Fibroblast of lung (primary cell): ENCODE measurements at regions not wholly inside any gene's neighbourhood (a gene's known extent, or its start where the extent isn't known, plus 50 kb on each side); places are given as distances from the start of the nearest gene placed in this dataset.

Experiments used
- DNase-seq, 2 donors: peaks; one replicate each; pipeline versions ENCODE4 v3.0.0 to v3.0.0-alpha.2; 2010; ENCODE audit warnings: low read depth in 2 of 2
- H2AFZ ChIP-seq: 2 replicates; pipeline ENCODE4 v1.5.1; 2012; ENCODE audit warnings: low read length, control low read depth, inconsistent platforms
- H3K27ac ChIP-seq: 2 replicates; pipeline ENCODE4 v1.5.1; 2011; ENCODE audit warnings: low read length, control low read depth; ENCODE audit not compliant: insufficient read depth
- H3K27me3 ChIP-seq: 2 replicates; pipeline ENCODE4 v1.5.1; 2011; ENCODE audit warnings: mild to moderate bottlenecking, low read length; ENCODE audit not compliant: control insufficient read depth, insufficient read depth
- H3K36me3 ChIP-seq: 2 replicates; pipeline ENCODE4 v1.5.1; 2011; ENCODE audit warnings: low read length; ENCODE audit not compliant: control insufficient read depth, insufficient read depth
- H3K4me1 ChIP-seq: 2 replicates; pipeline ENCODE4 v1.5.1; 2011; ENCODE audit warnings: low read length; ENCODE audit not compliant: control insufficient read depth, insufficient read depth; ENCODE audit errors: extremely low read depth
- H3K4me2 ChIP-seq: 2 replicates; pipeline ENCODE4 v1.5.1; 2011; ENCODE audit warnings: low read length, control low read depth; ENCODE audit not compliant: insufficient read depth; ENCODE audit errors: extremely low read depth
- H3K4me3 ChIP-seq, 4 experiments: fragments of 200-600 bp in 1 of 4; sonication (generic) in 1 of 4; replicated peaks in 1 of 4; 2 replicates each; pipeline ENCODE4 v1.5.1; 2011 to 2016; ENCODE audit warnings: low read length in 4 of 4, low read depth in 3 of 4, mild to moderate bottlenecking in 3 of 4, control low read depth in 2 of 4, inconsistent platforms in 1 of 4, mixed read lengths in 1 of 4; ENCODE audit not compliant: insufficient read depth in 1 of 4; ENCODE audit errors: control extremely low read depth in 1 of 4
- H3K79me2 ChIP-seq: 2 replicates; pipeline ENCODE4 v1.5.1; 2012; ENCODE audit warnings: mild to moderate bottlenecking, low read length, inconsistent platforms; ENCODE audit not compliant: control insufficient read depth, insufficient read depth
- H3K9ac ChIP-seq: 2 replicates; pipeline ENCODE4 v1.5.1; 2011; ENCODE audit warnings: mild to moderate bottlenecking, low read length, control low read depth; ENCODE audit not compliant: insufficient read depth
- H3K9me3 ChIP-seq: 2 replicates; pipeline ENCODE4 v1.5.1; 2012; ENCODE audit warnings: low read depth, low read length; ENCODE audit not compliant: control insufficient read depth, insufficient read depth
- H4K20me1 ChIP-seq: 2 replicates; pipeline ENCODE4 v1.5.1; 2011; ENCODE audit warnings: low read length; ENCODE audit not compliant: control insufficient read depth, insufficient read depth; ENCODE audit errors: extremely low read depth
- EZH2 ChIP-seq: IDR thresholded peaks from 2 replicates; pipeline ENCODE4 v1.5.1; 2012; ENCODE audit warnings: low read length, control low read depth, mild to moderate bottlenecking; ENCODE audit errors: missing control alignments
- TF ChIP-seq, protein P1 (sequence below), 2 donors: IDR thresholded peaks in 1 of 2; conservative IDR thresholded peaks in 1 of 2; 1 replicate in 1 of 2; 2 replicates in 1 of 2; pipeline ENCODE4 v1.5.1; 2011 to 2012; ENCODE audit warnings: low read length in 2 of 2, control low read depth in 1 of 2, inconsistent platforms in 1 of 2, low read depth in 1 of 2, mild to moderate bottlenecking in 1 of 2

DNA sequence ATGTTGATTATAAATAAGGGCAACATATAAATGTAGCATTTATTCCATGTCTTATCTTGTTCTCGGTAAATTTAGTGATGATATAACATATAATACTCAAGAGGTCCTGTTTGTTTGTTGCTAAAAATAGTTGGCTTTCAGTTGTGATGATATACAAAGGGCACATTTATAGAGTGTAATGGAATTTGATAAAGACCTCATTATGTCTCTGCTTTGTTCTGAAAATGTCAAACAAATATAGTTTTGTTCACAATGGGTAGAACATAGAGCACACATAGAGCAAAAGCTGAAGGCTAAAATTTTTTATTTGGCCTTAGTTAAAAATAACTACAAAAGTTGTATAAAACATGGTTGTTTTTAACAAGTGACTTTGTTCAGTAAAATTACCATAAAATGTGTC is 477.1 kb upstream of the SMC2 start:
- TF ChIP-seq, protein P1, sequence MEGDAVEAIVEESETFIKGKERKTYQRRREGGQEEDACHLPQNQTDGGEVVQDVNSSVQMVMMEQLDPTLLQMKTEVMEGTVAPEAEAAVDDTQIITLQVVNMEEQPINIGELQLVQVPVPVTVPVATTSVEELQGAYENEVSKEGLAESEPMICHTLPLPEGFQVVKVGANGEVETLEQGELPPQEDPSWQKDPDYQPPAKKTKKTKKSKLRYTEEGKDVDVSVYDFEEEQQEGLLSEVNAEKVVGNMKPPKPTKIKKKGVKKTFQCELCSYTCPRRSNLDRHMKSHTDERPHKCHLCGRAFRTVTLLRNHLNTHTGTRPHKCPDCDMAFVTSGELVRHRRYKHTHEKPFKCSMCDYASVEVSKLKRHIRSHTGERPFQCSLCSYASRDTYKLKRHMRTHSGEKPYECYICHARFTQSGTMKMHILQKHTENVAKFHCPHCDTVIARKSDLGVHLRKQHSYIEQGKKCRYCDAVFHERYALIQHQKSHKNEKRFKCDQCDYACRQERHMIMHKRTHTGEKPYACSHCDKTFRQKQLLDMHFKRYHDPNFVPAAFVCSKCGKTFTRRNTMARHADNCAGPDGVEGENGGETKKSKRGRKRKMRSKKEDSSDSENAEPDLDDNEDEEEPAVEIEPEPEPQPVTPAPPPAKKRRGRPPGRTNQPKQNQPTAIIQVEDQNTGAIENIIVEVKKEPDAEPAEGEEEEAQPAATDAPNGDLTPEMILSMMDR (conservative IDR thresholded peaks at IDR 0.05 in 1 of 2, IDR thresholded peaks at IDR 0.05 in 1 of 2; ENCODE audit: low read depth in 1 of 2, low read length in 2 of 2): no peak
- TF ChIP-seq EZH2: no peak
- DNase-seq: no peak

GRCh38 chr9:103625161-103625804 is 468.8 kb upstream of the SMC2 start:
- Histone ChIP-seq H3K9me3 (no peaks in the 10 kb centered on the region), H2AFZ (no peak overlapping the region), H4K20me1 (no peaks in the 10 kb centered on the region), H3K27me3 (no peaks in the 10 kb centered on the region), H3K79me2 (no peaks in the 10 kb centered on the region), H3K4me2 (no peak overlapping the region), H3K4me3 (no peak overlapping the region), H3K4me1 (no peaks in the 10 kb centered on the region), H3K36me3 (no peaks in the 10 kb centered on the region), H3K27ac (no peak overlapping the region), H3K9ac (no peak overlapping the region)
- TF ChIP-seq, protein P1 (conservative IDR thresholded peaks at IDR 0.05 in 1 of 2, IDR thresholded peaks at IDR 0.05 in 1 of 2; ENCODE audit: low read depth in 1 of 2, low read length in 2 of 2): no peak
- TF ChIP-seq EZH2: no peak
- DNase-seq: no peak

More for the DNA sequence above, 477.1 kb upstream of the SMC2 start:
- Histone ChIP-seq H3K4me3 (no peak overlapping the region), H3K27me3 (no peaks in the 10 kb centered on the region), H3K9me3 (no peaks in the 10 kb centered on the region), H3K79me2 (no peaks in the 10 kb centered on the region), H3K4me1 (no peaks in the 10 kb centered on the region), H3K27ac (no peak overlapping the region), H3K4me2 (no peak overlapping the region), H3K36me3 (no peaks in the 10 kb centered on the region), H3K9ac (no peak overlapping the region), H4K20me1 (no peaks in the 10 kb centered on the region), H2AFZ (no peak overlapping the region)

GRCh38 chr9:103627731-103628130 is 466.4 kb upstream of the SMC2 start:
- Histone ChIP-seq H3K27me3 (no peaks in the 10 kb centered on the region), H4K20me1 (no peaks in the 10 kb centered on the region), H3K4me2 (no peak overlapping the region), H3K9ac (no peak overlapping the region), H3K4me1 (no peaks in the 10 kb centered on the region), H3K9me3 (no peaks in the 10 kb centered on the region), H3K79me2 (no peaks in the 10 kb centered on the region), H3K36me3 (no peaks in the 10 kb centered on the region), H3K4me3 (no peak overlapping the region), H3K27ac (no peak overlapping the region), H2AFZ (no peak overlapping the region)
- TF ChIP-seq, protein P1 (conservative IDR thresholded peaks at IDR 0.05 in 1 of 2, IDR thresholded peaks at IDR 0.05 in 1 of 2; ENCODE audit: low read depth in 1 of 2, low read length in 2 of 2): no peak
- TF ChIP-seq EZH2: no peak
- DNase-seq: no peak
